ENCODE measurements at regions not wholly inside any gene's neighbourhood (a gene's known extent, or its start where the extent isn't known, plus 50 kb on each side); places are given as distances from the start of the nearest gene placed in this dataset.

DNA sequence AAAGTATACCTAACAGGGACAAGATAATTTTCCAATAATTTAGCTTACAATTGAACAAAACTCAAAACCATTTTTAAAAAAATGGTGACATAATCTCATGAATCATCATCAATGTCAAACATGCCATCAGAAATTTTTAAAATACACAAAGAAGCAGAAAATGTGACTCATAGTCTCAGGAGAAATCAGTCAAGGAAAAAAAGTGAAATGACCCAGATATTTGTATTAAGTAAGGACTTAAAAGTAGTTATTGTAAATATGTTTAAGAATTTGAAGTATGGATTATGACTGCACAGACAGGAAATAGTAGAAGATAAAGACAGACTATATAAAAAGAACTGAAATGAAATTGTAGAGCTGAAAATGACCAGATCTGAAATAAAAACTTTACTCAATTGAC is 473.9 kb upstream of the SYT4 start:
- intact Hi-C loops (cut with DNase I) = no loop called here
- no peak overlapping the region for H3K4me3 ChIP-seq
- no peaks in the 10 kb centered on the region for H3K36me3 ChIP-seq
- H3K27me3 ChIP-seq = no peaks in the 10 kb centered on the region
- no peak for DNase-seq
- H3K9me3 ChIP-seq = no peaks in the 10 kb centered on the region
- H3K27ac ChIP-seq = no peak overlapping the region
- no peak for TF ChIP-seq POLR2A (IDR thresholded peaks at IDR 0.05)
- TF ChIP-seq, protein P1, sequence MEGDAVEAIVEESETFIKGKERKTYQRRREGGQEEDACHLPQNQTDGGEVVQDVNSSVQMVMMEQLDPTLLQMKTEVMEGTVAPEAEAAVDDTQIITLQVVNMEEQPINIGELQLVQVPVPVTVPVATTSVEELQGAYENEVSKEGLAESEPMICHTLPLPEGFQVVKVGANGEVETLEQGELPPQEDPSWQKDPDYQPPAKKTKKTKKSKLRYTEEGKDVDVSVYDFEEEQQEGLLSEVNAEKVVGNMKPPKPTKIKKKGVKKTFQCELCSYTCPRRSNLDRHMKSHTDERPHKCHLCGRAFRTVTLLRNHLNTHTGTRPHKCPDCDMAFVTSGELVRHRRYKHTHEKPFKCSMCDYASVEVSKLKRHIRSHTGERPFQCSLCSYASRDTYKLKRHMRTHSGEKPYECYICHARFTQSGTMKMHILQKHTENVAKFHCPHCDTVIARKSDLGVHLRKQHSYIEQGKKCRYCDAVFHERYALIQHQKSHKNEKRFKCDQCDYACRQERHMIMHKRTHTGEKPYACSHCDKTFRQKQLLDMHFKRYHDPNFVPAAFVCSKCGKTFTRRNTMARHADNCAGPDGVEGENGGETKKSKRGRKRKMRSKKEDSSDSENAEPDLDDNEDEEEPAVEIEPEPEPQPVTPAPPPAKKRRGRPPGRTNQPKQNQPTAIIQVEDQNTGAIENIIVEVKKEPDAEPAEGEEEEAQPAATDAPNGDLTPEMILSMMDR (IDR thresholded peaks at IDR 0.05) = no peak
- no peak for TF ChIP-seq EP300 (IDR thresholded peaks at IDR 0.05)
- H3K4me1 ChIP-seq (ENCODE audit: insufficient read depth) = no peaks in the 10 kb centered on the region

- intact Hi-C loops (cut with DNase I) = no loop called here
- Histone ChIP-seq H3K4me1 (ENCODE audit: insufficient read depth) (no peaks in the 10 kb centered on the region), H3K27ac (no peak overlapping the region), H3K9me3 (no peaks in the 10 kb centered on the region), H3K4me3 (no peak overlapping the region), H3K27me3 (no peaks in the 10 kb centered on the region), H3K36me3 (no peaks in the 10 kb centered on the region)
- DNase-seq = no peak
- TF ChIP-seq, protein P1 (IDR thresholded peaks at IDR 0.05) = no peak
- no peak for TF ChIP-seq POLR2A (IDR thresholded peaks at IDR 0.05)
- no peak for TF ChIP-seq EP300 (IDR thresholded peaks at IDR 0.05)
- WGBS, 3 donors = 67 to 92% (median 91%) methylated on average over 2 of the region's 2 CpGs
These were observed 474.5 kb upstream of the SYT4 start for GRCh38 chr18:43751835-43752234.

- DNase-seq = no peak
- H3K4me1 ChIP-seq (ENCODE audit: insufficient read depth) = peaks cover 3% of the 10 kb centered on the region
- WGBS, 3 donors = 2 to 9% (median 9%) methylated on average over 1 of the region's 1 CpG
These were observed 480.0 kb upstream of the SYT4 start for GRCh38 chr18:43757273-43757672.

DNA sequence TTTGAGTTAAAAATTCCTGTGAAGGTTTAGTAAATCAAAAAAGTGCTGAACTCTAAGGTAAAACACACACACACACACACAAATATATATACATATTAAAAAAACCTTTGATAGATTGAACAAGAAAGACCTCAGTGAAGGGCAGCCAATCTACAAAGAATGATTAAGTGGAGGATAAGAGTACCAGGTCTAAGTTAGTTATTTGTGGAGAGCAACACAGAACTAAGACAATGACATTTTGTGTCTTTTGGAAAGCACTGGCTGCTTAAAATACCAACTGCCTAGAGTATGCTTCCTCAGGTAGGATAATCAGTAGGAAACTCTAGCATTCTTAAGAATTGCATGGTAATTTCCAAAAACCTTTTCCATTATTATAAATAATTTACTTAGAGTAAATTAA is 481.4 kb upstream of the SYT4 start:
- Histone ChIP-seq H3K4me3 (no peak overlapping the region), H3K27me3 (no peaks in the 10 kb centered on the region), H3K9me3 (no peaks in the 10 kb centered on the region), H3K36me3 (no peaks in the 10 kb centered on the region), H3K27ac (no peak overlapping the region), H3K4me1 (ENCODE audit: insufficient read depth) (peaks cover 3% of the 10 kb centered on the region)
- TF ChIP-seq, protein P1 (IDR thresholded peaks at IDR 0.05) = no peak
- TF ChIP-seq EP300 (IDR thresholded peaks at IDR 0.05) = no peak
- TF ChIP-seq POLR2A (IDR thresholded peaks at IDR 0.05) = no peak
- intact Hi-C loops (cut with DNase I) = no loop called here
- no peak for DNase-seq

More at GRCh38 chr18:43757273-43757672, 480.0 kb upstream of the SYT4 start:
- Histone ChIP-seq H3K27me3 (no peaks in the 10 kb centered on the region), H3K27ac (no peak overlapping the region), H3K4me3 (no peak overlapping the region), H3K9me3 (no peaks in the 10 kb centered on the region), H3K36me3 (no peaks in the 10 kb centered on the region)
- intact Hi-C loops (cut with DNase I) = no loop called here
- TF ChIP-seq EP300 (IDR thresholded peaks at IDR 0.05) (no peak), POLR2A (IDR thresholded peaks at IDR 0.05) (no peak)
- TF ChIP-seq, protein P1 (IDR thresholded peaks at IDR 0.05) = no peak

- H3K4me1 ChIP-seq (ENCODE audit: insufficient read depth) = peaks cover 3% of the 10 kb centered on the region
- H3K27me3 ChIP-seq = no peaks in the 10 kb centered on the region
- no peak overlapping the region for H3K4me3 ChIP-seq
- TF ChIP-seq EP300 (IDR thresholded peaks at IDR 0.05) (no peak), POLR2A (IDR thresholded peaks at IDR 0.05) (no peak)
- TF ChIP-seq, protein P1 (IDR thresholded peaks at IDR 0.05) = no peak
- H3K36me3 ChIP-seq = no peaks in the 10 kb centered on the region
- intact Hi-C loops (cut with DNase I) = no loop called here
- no peak for DNase-seq
- H3K9me3 ChIP-seq = no peaks in the 10 kb centered on the region
- no peak overlapping the region for H3K27ac ChIP-seq
These were observed 482.7 kb upstream of the SYT4 start for GRCh38 chr18:43760010-43760409.
